HG03060 (cell line): ENCODE measurements at regions not wholly inside any gene's neighbourhood (a gene's known extent, or its start where the extent isn't known, plus 50 kb on each side); places are given as distances from the start of the nearest gene placed in this dataset.
"Not testable (repeated sequence)": the region's sequence is repeated elsewhere in the genome, so short reads cannot be mapped to it uniquely, and the experiment has no call there.

Experiments used
- ATAC-seq: cut with Tn5 transposase; IDR thresholded peaks from one replicate; pipeline ENCODE4 v1.9.1; 2021; ENCODE audit warnings: low read depth, moderate number of reproducible peaks; ENCODE audit not compliant: unreplicated experiment

DNA sequence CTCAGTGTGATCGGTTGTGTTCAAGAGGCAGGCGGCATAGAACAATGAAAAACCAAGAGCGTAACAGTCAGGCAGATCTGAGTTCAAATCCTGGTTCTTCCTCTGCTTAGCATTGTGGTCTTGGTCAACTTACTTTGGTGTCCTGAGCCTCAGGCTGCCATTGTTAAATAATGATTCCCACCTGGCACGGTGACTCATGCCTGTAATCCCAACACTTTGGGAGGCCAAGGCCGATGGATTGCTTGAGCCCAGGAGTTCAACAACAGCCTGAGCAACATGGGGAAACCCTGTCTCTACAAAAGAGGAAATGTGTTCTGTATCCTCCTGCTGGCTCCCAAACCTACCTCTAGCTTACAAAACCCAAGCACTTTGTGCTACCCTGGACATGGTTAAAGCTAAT is 129.0 kb upstream of the STX18 start:
- no peak for ATAC-seq

DNA sequence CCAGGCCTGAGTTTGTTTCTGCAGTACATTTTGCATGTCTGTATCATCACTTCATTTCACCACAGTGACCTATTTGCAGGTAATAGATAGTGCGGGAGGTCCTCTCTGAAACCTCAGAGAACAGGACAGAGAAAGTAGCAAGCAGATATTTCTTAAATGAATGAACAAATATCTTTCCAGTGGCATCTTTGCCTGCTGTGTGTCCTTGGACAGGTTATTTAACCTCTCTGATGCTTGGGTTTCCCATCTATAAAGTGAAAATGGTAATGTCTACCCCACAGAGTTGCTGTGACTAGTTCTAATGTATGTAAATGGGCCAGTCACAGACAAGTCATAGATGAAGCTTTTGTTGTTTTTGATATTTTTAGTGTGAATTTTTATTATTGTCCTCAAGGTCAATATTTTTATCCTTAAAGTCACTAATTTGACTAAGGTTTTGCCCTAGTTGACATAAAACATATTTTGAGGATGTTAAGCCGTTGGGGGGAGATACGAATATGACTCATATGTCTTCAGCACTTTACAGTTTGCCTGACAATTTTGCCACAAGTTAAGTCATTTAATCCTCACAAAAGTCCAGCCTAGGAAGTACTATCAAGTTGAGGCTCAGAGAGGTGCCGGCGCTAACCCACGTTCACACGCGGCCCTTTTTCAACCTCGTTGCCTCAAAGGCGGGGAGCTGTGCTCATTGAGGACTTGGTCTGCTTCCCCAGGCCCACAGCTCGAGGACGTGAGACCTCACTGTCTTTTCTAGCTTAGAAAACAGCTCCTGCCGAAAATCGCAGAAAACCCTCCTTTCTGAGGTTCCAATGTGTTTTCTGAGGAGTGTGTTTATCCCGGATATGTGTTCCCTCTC is 126.7 kb upstream of the STX18 start:
- no peak for ATAC-seq

- ATAC-seq = no peak
These were observed 125.8 kb upstream of the STX18 start for GRCh38 chr4:4667622-4668081.

GRCh38 chr4:4666693-4667621 is 125.1 kb upstream of the STX18 start:
- no peak for ATAC-seq

GRCh38 chr4:4666187-4666586 is 124.3 kb upstream of the STX18 start:
- no peak for ATAC-seq

DNA sequence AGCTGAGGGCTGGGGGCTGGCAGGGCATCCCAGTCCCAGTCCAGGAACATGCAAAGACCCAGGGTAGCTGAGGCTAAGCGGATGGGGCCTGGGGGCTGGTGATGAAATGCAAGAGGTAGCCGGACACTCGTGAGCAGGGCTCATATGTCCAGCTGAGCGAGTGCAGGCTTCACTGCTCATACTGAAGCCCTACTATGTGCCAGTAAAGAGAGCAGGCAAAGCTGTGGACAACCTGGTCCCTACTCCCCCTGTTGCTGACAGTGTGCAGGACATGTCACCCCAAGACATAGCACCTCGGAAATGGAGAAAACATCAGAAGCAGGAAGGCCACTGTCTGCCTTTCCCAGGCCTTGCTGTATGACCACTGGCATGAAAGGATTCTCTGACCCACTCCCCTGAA is 122.4 kb upstream of the STX18 start:
- no peak for ATAC-seq

- ATAC-seq = no peak
These were observed 121.2 kb upstream of the STX18 start for GRCh38 chr4:4663028-4663427.

GRCh38 chr4:4662230-4662629 is 120.4 kb upstream of the STX18 start:
- no peak for ATAC-seq

GRCh38 chr4:4659871-4660651 is 118.2 kb upstream of the STX18 start:
- ATAC-seq = no peak

DNA sequence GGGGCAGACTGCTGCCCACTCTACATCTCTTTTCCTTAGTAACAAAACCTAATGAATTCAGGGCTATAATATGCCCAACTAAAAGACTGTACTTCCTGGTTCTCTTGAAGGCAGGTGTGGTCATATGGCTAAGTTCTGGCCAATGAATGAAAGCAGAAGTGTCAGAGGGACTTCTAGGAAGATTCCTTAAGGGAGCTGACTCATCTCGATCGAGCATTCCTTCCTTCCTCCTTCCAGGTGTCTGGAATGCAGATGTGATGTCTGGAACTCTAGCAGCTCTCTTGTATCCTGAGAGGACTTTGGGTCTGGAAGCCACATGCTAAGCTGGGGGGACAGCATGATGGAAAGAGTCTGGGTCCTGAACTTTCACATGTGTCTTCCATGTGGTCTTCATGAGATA is 116.2 kb upstream of the STX18 start:
- no peak for ATAC-seq

- ATAC-seq = no peak
These were observed 115.1 kb upstream of the STX18 start for GRCh38 chr4:4656977-4657376.

GRCh38 chr4:4655901-4656300 is 114.1 kb upstream of the STX18 start:
- ATAC-seq = no peak

DNA sequence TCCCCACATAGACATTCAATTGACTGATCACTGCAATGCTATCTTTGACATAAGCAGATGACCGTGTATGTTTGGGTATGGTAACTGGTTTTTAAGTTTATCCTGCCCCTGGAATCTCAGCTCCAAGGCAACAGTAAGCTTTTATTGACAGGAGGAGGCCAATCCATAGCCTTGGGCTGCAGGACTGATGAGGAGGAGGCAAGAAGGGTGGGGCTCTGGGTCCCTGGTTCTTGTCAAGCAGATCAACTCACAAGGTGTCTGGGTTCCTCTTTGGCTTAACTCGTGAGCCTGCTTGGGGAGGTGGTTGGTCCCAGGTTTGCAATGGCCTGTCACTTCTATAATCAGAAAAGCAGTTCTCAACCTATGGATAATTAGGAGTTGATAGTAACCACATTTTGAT is 113.2 kb upstream of the STX18 start:
- ATAC-seq = no peak

- no peak for ATAC-seq
These were observed 110.2 kb upstream of the STX18 start for GRCh38 chr4:4651811-4652755.

- ATAC-seq = no peak
These were observed 105.2 kb upstream of the STX18 start for GRCh38 chr4:4647041-4647440.

DNA sequence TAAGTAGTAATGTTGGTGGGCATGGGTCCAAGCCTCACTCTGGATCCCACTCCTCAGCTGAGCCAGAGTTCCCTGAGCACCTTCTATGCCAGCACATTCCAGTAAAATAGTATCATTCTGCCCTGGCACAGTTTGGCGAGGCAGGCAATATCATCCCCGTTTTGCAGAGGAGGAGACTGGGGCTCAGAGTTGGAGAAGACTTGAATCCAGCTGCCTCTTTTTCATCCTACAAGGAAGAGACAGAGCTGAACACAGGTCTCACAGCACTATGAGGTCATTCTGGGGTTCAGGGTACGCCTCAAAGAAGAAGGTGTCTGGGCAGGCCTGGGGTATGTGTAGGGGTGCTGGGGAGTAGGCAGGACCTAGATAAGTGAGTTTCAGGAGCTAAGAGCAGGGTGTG is 103.9 kb upstream of the STX18 start:
- no peak for ATAC-seq

DNA sequence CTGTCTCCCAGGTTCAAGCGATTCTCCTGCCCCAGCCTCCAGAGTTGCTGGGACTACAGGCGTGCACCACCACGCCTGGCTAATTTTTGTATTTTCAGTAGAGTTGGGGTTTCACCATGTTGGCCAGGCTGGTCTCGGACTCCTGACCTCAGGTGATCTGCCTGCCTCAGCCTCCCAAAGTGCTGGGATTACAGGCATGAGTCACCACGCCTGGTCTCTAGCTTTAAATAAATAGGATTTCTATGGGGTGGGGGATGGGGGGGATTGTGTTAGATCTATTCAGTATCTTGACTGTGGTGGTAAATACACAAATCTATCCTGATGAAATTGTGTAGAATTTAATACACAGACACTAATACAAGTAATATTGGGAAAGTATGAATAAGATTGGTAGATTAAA is 102.4 kb upstream of the STX18 start:
- not testable (repeated sequence) for ATAC-seq

- not testable (repeated sequence) for ATAC-seq
These were observed 101.9 kb upstream of the STX18 start for GRCh38 chr4:4643743-4644142.

- ATAC-seq = no peak
These were observed 101.5 kb upstream of the STX18 start for GRCh38 chr4:4643306-4643705.
